ENCODE measurements at regions not wholly inside any gene's neighbourhood (a gene's known extent, or its start where the extent isn't known, plus 50 kb on each side); places are given as distances from the start of the nearest gene placed in this dataset.

DNA sequence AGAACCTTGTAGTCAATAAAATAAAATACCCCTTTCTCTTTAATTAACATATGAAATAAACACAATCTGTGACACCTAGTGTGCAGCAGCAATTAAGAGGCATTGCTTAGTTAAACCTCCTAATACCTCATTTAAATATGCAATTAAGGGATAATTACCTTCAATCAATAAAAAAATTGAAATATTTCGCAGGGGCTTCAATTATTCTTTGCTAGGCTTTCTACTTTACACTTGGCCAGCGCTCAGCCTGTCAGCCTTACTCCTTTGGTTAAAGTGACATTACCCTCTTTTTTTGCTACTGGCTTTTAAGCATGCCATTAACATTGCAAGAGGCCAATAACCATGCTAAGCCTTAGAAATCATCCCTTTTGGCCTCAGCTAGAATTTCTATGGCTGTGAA, 327.5 kb upstream of the ZNF521 start:
- DNase-seq (ENCODE audit: low spot score), result no peak
- no peaks in the 10 kb centered on the region for H3K36me3 Mint-ChIP-seq (ENCODE audit: low read depth)
- intact Hi-C loops (cut with micrococcal nuclease), result no loop called here
- H3K4me3 Mint-ChIP-seq (ENCODE audit: low read depth), result no peak overlapping the region
- H3K4me1 Mint-ChIP-seq (ENCODE audit: low read depth), result no peaks in the 10 kb centered on the region
- H3K27ac Mint-ChIP-seq, result no peak overlapping the region
- no peaks in the 10 kb centered on the region for H3K27me3 Mint-ChIP-seq (ENCODE audit: low read depth)
- no peaks in the 10 kb centered on the region for H3K9me3 Mint-ChIP-seq

DNA sequence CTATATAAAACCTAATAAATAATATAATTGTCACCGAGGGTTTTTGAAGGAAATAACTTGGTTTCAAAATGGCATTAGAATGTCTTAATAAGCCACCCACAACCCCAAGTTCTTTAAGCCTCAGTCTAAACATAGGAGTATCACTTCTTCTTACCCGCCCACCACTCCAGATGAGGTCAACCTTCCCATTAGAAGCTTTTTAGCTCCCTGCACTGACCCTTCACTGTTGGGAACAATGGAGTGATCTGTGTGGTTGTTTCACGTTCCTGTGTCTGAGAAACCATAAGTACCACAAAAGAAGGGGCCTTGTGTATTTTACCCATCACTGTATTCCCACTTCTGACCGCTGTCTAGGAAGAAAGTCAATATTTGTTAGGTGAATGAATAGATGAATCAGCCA, 326.3 kb upstream of the ZNF521 start:
- H3K27me3 Mint-ChIP-seq (ENCODE audit: low read depth), result no peaks in the 10 kb centered on the region
- no peak overlapping the region for H3K4me3 Mint-ChIP-seq (ENCODE audit: low read depth)
- no peaks in the 10 kb centered on the region for H3K36me3 Mint-ChIP-seq (ENCODE audit: low read depth)
- H3K27ac Mint-ChIP-seq, result no peak overlapping the region
- intact Hi-C loops (cut with micrococcal nuclease), result no loop called here
- DNase-seq (ENCODE audit: low spot score), result no peak
- H3K9me3 Mint-ChIP-seq, result no peaks in the 10 kb centered on the region
- H3K4me1 Mint-ChIP-seq (ENCODE audit: low read depth), result no peaks in the 10 kb centered on the region

DNA sequence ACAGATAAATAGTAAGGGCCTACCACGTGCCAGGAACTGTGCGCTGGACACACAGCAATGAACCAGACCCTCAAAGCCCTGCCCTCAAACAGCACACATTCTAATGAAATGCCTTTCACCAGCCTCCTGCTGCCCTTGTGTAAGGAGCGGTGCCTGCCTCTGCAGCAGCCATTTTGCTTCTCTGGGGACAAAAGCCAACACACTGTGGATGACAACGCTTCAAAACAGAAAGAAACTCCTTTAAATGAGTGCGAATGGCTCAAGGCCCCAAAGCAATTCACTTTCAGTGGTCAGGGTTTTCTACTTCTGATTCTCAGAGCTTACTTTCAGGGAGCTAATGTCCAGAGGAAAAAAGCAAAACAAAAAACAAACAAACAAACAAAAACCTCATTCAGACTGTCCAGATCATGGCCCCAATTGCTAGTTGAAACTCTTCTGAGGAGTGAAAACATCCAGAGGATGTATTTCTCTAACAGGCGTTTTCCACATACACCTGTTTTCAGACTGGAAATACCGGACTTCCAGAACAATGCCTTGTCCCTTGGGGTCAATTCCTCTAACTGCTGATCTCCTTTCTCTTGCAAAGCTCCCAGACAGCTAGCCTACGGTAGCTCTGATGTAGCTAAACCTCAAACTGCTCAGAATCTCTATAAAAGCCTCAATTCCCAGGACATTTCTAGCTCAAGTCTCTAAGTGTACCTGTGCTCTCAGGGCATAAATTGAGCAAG, 323.3 kb upstream of the ZNF521 start:
- Mint-ChIP-seq H3K27me3 (ENCODE audit: low read depth) (no peaks in the 10 kb centered on the region), H3K36me3 (ENCODE audit: low read depth) (no peaks in the 10 kb centered on the region), H3K9me3 (no peaks in the 10 kb centered on the region), H3K4me1 (ENCODE audit: low read depth) (no peaks in the 10 kb centered on the region), H3K27ac (no peak overlapping the region), H3K4me3 (ENCODE audit: low read depth) (no peak overlapping the region)
- DNase-seq (ENCODE audit: low spot score), result no peak
- intact Hi-C loops (cut with micrococcal nuclease), result no loop called here

GRCh38 chr18:25674183-25674582, 322.2 kb upstream of the ZNF521 start:
- Mint-ChIP-seq H3K4me3 (ENCODE audit: low read depth) (no peak overlapping the region), H3K27me3 (ENCODE audit: low read depth) (no peaks in the 10 kb centered on the region), H3K4me1 (ENCODE audit: low read depth) (no peaks in the 10 kb centered on the region), H3K9me3 (no peaks in the 10 kb centered on the region), H3K27ac (no peak overlapping the region), H3K36me3 (ENCODE audit: low read depth) (no peaks in the 10 kb centered on the region)
- intact Hi-C loops (cut with micrococcal nuclease), result no loop called here
- no peak for DNase-seq (ENCODE audit: low spot score)

DNA sequence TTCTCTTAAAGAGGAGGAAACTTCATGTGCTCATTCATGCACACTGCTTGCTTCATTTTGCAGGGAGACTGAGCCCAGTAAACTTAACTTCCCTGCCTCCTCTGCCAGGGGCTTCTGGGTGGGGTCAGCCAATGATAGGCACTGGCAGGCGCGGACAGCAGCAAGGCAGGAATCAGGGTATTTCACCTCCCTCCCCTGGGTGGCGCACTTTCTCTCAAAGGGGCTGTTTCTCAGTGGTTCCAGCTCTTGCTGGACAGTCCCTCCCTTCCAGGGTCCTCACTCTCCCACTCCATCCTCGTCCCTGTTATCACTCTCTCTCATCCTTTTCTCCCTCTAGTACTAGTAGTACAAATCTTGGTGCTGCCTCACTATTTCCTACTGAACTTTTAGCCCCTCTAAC, 320.5 kb upstream of the ZNF521 start:
- H3K4me3 Mint-ChIP-seq (ENCODE audit: low read depth), result no peak overlapping the region
- no peak overlapping the region for H3K27ac Mint-ChIP-seq
- no peaks in the 10 kb centered on the region for H3K36me3 Mint-ChIP-seq (ENCODE audit: low read depth)
- no peak for DNase-seq (ENCODE audit: low spot score)
- H3K4me1 Mint-ChIP-seq (ENCODE audit: low read depth), result no peaks in the 10 kb centered on the region
- no peaks in the 10 kb centered on the region for H3K9me3 Mint-ChIP-seq
- no peaks in the 10 kb centered on the region for H3K27me3 Mint-ChIP-seq (ENCODE audit: low read depth)
- intact Hi-C loops (cut with micrococcal nuclease), result no loop called here

GRCh38 chr18:25669741-25670140, 317.8 kb upstream of the ZNF521 start:
- intact Hi-C loops (cut with micrococcal nuclease), result no loop called here
- H3K36me3 Mint-ChIP-seq (ENCODE audit: low read depth), result no peaks in the 10 kb centered on the region
- DNase-seq (ENCODE audit: low spot score), result no peak
- H3K4me1 Mint-ChIP-seq (ENCODE audit: low read depth), result no peaks in the 10 kb centered on the region
- no peaks in the 10 kb centered on the region for H3K27me3 Mint-ChIP-seq (ENCODE audit: low read depth)
- H3K9me3 Mint-ChIP-seq, result no peaks in the 10 kb centered on the region
- H3K27ac Mint-ChIP-seq, result no peak overlapping the region
- H3K4me3 Mint-ChIP-seq (ENCODE audit: low read depth), result no peak overlapping the region

- no peaks in the 10 kb centered on the region for H3K27me3 Mint-ChIP-seq (ENCODE audit: low read depth)
Observed at GRCh38 chr18:25662272-25662671, 310.3 kb upstream of the ZNF521 start.

DNA sequence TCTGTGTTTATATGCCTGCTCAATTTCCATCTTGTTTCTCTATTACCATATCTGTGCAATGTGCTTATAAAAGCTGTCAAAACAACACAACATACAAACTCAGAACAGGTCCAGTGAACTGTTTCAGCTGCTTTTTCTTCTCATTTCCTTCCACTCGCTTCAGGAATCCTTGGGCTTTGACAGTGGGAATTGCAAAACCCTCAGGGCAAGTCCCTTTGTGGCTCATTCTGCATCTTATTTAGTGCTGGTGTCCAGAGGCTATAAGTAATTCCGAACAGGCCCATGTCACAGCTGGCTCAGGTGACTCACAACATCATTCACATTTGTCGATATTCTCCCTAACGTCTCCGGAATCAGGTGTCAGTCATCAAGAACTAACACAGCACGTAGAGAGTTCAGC, 309.9 kb upstream of the ZNF521 start:
- H3K9me3 Mint-ChIP-seq, result no peaks in the 10 kb centered on the region
- no peak overlapping the region for H3K27ac Mint-ChIP-seq
- no peaks in the 10 kb centered on the region for H3K36me3 Mint-ChIP-seq (ENCODE audit: low read depth)
- H3K4me1 Mint-ChIP-seq (ENCODE audit: low read depth), result no peaks in the 10 kb centered on the region
- intact Hi-C loops (cut with micrococcal nuclease), result no loop called here
- DNase-seq (ENCODE audit: low spot score), result no peak
- no peaks in the 10 kb centered on the region for H3K27me3 Mint-ChIP-seq (ENCODE audit: low read depth)
- H3K4me3 Mint-ChIP-seq (ENCODE audit: low read depth), result no peak overlapping the region

More at GRCh38 chr18:25662272-25662671, 310.3 kb upstream of the ZNF521 start:
- no peak for DNase-seq (ENCODE audit: low spot score)
- intact Hi-C loops (cut with micrococcal nuclease), result no loop called here
- no peak overlapping the region for H3K4me3 Mint-ChIP-seq (ENCODE audit: low read depth)
- H3K9me3 Mint-ChIP-seq, result no peaks in the 10 kb centered on the region
- no peaks in the 10 kb centered on the region for H3K4me1 Mint-ChIP-seq (ENCODE audit: low read depth)
- no peak overlapping the region for H3K27ac Mint-ChIP-seq
- no peaks in the 10 kb centered on the region for H3K36me3 Mint-ChIP-seq (ENCODE audit: low read depth)

DNA sequence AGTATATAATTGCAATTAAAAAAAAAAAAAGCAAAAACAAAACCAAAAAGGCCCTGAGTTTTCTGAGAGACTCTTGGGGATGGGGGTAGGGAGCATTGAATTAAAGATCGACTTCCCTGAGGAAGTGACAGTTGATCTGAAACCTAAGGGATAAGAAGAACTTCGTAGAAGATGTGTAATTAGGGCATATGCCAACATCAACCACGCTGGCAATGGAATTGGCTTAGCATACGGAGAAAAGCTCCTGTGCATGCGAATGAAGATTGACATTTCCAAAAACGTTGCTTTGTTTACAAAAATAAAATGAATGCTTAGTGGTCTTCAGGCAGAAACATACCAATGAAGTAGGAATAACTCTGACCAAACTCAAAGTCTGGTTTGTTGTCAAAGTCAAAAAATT, 307.6 kb upstream of the ZNF521 start:
- H3K36me3 Mint-ChIP-seq (ENCODE audit: low read depth), result no peaks in the 10 kb centered on the region
- no peaks in the 10 kb centered on the region for H3K27me3 Mint-ChIP-seq (ENCODE audit: low read depth)
- H3K9me3 Mint-ChIP-seq, result peaks cover 5% of the 10 kb centered on the region
- DNase-seq (ENCODE audit: low spot score), result no peak
- no peak overlapping the region for H3K27ac Mint-ChIP-seq
- intact Hi-C loops (cut with micrococcal nuclease), result no loop called here
- no peaks in the 10 kb centered on the region for H3K4me1 Mint-ChIP-seq (ENCODE audit: low read depth)
- H3K4me3 Mint-ChIP-seq (ENCODE audit: low read depth), result no peak overlapping the region

GRCh38 chr18:25658476-25658875, 306.5 kb upstream of the ZNF521 start:
- H3K9me3 Mint-ChIP-seq, result peaks cover 5% of the 10 kb centered on the region
- no peak for DNase-seq (ENCODE audit: low spot score)
- no peaks in the 10 kb centered on the region for H3K4me1 Mint-ChIP-seq (ENCODE audit: low read depth)
- no peak overlapping the region for H3K27ac Mint-ChIP-seq
- H3K27me3 Mint-ChIP-seq (ENCODE audit: low read depth), result no peaks in the 10 kb centered on the region
- no peaks in the 10 kb centered on the region for H3K36me3 Mint-ChIP-seq (ENCODE audit: low read depth)
- intact Hi-C loops (cut with micrococcal nuclease), result no loop called here
- no peak overlapping the region for H3K4me3 Mint-ChIP-seq (ENCODE audit: low read depth)

GRCh38 chr18:25651553-25651952, 299.6 kb upstream of the ZNF521 start:
- Mint-ChIP-seq H3K27me3 (ENCODE audit: low read depth) (no peaks in the 10 kb centered on the region), H3K36me3 (ENCODE audit: low read depth) (no peaks in the 10 kb centered on the region), H3K4me3 (ENCODE audit: low read depth) (no peak overlapping the region), H3K9me3 (peaks cover 5% of the 10 kb centered on the region), H3K4me1 (ENCODE audit: low read depth) (no peaks in the 10 kb centered on the region), H3K27ac (no peak overlapping the region)
- intact Hi-C loops (cut with micrococcal nuclease), result no loop called here
- DNase-seq (ENCODE audit: low spot score), result no peak

- no peaks in the 10 kb centered on the region for H3K36me3 Mint-ChIP-seq (ENCODE audit: low read depth)
- no peak overlapping the region for H3K4me3 Mint-ChIP-seq (ENCODE audit: low read depth)
- intact Hi-C loops (cut with micrococcal nuclease), result no loop called here
- H3K9me3 Mint-ChIP-seq, result peaks cover 2% of the 10 kb centered on the region
- H3K4me1 Mint-ChIP-seq (ENCODE audit: low read depth), result no peaks in the 10 kb centered on the region
- no peak overlapping the region for H3K27ac Mint-ChIP-seq
- H3K27me3 Mint-ChIP-seq (ENCODE audit: low read depth), result no peaks in the 10 kb centered on the region
- DNase-seq (ENCODE audit: low spot score), result no peak
Observed at GRCh38 chr18:25650201-25650941, 298.4 kb upstream of the ZNF521 start.

DNA sequence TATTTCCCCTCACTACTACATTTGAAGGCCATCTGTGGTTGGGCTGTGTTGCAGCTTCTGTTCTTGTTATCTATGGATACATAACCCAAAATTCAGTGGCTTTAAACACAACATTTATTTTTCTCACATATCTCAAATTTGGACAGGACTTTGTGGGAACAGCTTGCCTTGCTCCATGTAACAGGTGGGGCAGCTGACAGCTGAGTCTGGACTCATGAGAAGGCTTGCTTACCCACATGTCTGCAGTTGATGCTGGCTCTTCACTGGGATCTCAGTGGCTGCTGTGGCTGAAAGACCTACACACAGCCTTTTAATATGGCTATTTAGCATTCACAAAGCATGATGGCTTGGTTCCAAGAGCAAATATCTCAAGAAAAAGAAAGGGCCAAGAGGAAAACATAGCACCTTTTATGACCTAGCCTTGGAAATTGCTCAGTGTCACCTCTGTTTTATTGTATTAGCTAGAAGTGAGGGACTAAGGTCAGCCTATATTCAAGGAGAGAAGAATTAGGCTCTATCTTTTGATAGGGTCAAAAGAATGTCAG, 296.8 kb upstream of the ZNF521 start:
- H3K36me3 Mint-ChIP-seq (ENCODE audit: low read depth), result no peaks in the 10 kb centered on the region

More for the DNA sequence above, 296.8 kb upstream of the ZNF521 start:
- Mint-ChIP-seq H3K9me3 (no peaks in the 10 kb centered on the region), H3K4me1 (ENCODE audit: low read depth) (no peaks in the 10 kb centered on the region), H3K27ac (no peak overlapping the region), H3K27me3 (ENCODE audit: low read depth) (no peaks in the 10 kb centered on the region), H3K4me3 (ENCODE audit: low read depth) (no peak overlapping the region)
- no peak for DNase-seq (ENCODE audit: low spot score)
- intact Hi-C loops (cut with micrococcal nuclease), result no loop called here

All from activated T-helper 2 cell treated with anti-CD3 and anti-CD28 coated beads, Interferon-gamma antibody, Interleukin-2, Interleukin-4, amounts not matched to agents 10 μg/mL and 5 μg/mL and 100 μg/mL, durations not matched to agents 14 hours and 24 hours and 36 hours (primary cell).